Upper lobe of left lung (tissue), 6 donors: ENCODE measurements at regions not wholly inside any gene's neighbourhood (a gene's known extent, or its start where the extent isn't known, plus 50 kb on each side); places are given as distances from the start of the nearest gene placed in this dataset.

ENCODE experiments used
- ATAC-seq, 2 donors: fragments of 200-7000 bp; cut with Tn5 transposase; one replicate each; pipeline ENCODE4 v1.9.1; 2022; ENCODE audit warnings: mild to moderate bottlenecking in 2 of 2, moderate library complexity in 2 of 2; ENCODE audit not compliant: low FRiP score in 2 of 2
- DNase-seq, 2 donors: peaks; one replicate each; pipeline ENCODE4 v3.0.0-alpha.2; 2019 to 2020
- H3K27ac ChIP-seq, 4 donors: fragments of 200-600 bp; sonication (generic); one replicate each; pipeline ENCODE4 v1.5.1; 2016 to 2019
- H3K27me3 ChIP-seq, 4 donors: fragments of 200-600 bp; sonication (generic); one replicate each; pipeline ENCODE4 v1.5.1; 2017 to 2019
- H3K36me3 ChIP-seq, 4 donors: fragments of 200-600 bp; sonication (generic); one replicate each; pipeline ENCODE4 v1.5.1; 2016 to 2019
- H3K4me1 ChIP-seq, 4 donors: fragments of 200-600 bp; sonication (generic); one replicate each; pipeline ENCODE4 v1.5.1; 2018 to 2019
- H3K4me3 ChIP-seq, 4 donors: fragments of 200-600 bp; sonication (generic); one replicate each; pipeline ENCODE4 v1.5.1; 2017 to 2019; ENCODE audit warnings: mild to moderate bottlenecking in 2 of 4, moderate library complexity in 1 of 4
- H3K9me3 ChIP-seq, 4 donors: fragments of 200-600 bp; sonication (generic); one replicate each; pipeline ENCODE4 v1.5.1; 2018 to 2019
- EP300 ChIP-seq, 4 donors: sonication (generic); formaldehyde crosslinking; IDR thresholded peaks; one replicate each; pipeline ENCODE4 v1.5.1; 2017; ENCODE audit warnings: antibody characterized with exemption in 4 of 4, control low read depth in 2 of 4
- POLR2A ChIP-seq, 4 donors: fragments of 450-650 bp; IDR thresholded peaks; one replicate each; pipeline ENCODE4 v1.5.1; 2016 to 2017; ENCODE audit warnings: antibody characterized with exemption in 4 of 4, mild to moderate bottlenecking in 2 of 4
- POLR2AphosphoS5 ChIP-seq, 2 donors: sonication (generic); formaldehyde crosslinking; IDR thresholded peaks; one replicate each; pipeline ENCODE4 v1.5.1; 2017; ENCODE audit warnings: antibody characterized with exemption in 2 of 2
- WGBS, 2 donors: methylation state at CpG; one replicate each; pipeline ENCODE4 v1.1.5; 2017 to 2018; 5-methylcytosine and 5-hydroxymethylcytosine counted together
- TF ChIP-seq, protein P1 (sequence below), 6 experiments: fragments of 450-650 bp in 4 of 6; fragments of 200-600 bp in 2 of 6; sonication (generic) in 2 of 6; IDR thresholded peaks; one replicate each; pipeline ENCODE4 v1.5.1; 2016 to 2019; ENCODE audit warnings: antibody characterized with exemption in 6 of 6
- donor health status: DM: no; HTN: no; CAD: no; lungs with moderate emphysema.
- donor health status: DM: no; HTN: yes; CAD: no; lungs with severe emphysema.

DNA sequence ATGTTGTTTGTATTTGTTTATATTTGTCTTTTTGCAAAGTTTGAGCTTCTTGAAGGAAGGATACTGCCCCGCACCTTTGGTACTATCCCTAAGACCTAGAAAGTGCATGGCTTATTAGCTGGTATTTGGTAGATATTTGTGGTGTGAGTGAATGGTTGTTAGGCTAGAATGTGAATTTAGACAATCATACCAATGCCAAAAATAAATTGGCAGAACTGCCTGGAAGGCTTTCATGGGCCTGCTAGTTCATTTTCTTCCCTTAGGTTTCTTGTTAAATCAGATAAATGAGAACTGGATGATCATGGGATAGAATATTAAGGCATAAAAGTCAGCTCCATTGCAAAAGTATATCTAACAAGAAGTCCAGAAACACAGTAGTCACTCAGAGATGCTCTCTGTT lies 147.5 kb upstream of the TSLP start:
- ATAC-seq, result no peak

DNA sequence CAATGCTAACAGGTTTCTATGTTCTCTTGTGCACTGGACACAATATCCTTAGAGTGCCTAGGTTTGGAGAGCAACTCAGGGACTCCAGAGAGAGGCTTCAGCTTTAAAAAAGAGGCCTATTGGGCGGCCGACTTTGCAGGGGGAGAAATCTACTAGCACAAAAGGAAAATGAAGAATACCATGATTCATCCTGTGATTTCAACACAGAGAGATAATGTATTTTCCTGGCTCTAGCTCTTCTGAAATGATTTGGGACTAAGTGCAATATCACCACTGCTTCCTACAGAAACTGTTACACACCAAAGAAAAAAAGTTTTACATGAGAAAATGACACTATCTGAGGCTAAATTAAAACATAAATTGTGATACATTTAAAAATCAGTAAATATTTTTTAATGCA lies 146.1 kb upstream of the TSLP start:
- H3K27ac ChIP-seq, result no peak overlapping the region
- DNase-seq (no peak), ATAC-seq (no peak)
- no peak overlapping the region for H3K4me3 ChIP-seq
- no peaks in the 10 kb centered on the region for H3K9me3 ChIP-seq
- WGBS, 2 donors, result 89 to 100% methylated on average over 2 of the region's 2 CpGs
- H3K36me3 ChIP-seq, result no peaks in the 10 kb centered on the region
- no peaks in the 10 kb centered on the region for H3K27me3 ChIP-seq
- TF ChIP-seq POLR2A (IDR thresholded peaks at IDR 0.05) (no peak), EP300 (IDR thresholded peaks at IDR 0.05) (no peak), POLR2AphosphoS5 (IDR thresholded peaks at IDR 0.05) (no peak)
- TF ChIP-seq, protein P1, sequence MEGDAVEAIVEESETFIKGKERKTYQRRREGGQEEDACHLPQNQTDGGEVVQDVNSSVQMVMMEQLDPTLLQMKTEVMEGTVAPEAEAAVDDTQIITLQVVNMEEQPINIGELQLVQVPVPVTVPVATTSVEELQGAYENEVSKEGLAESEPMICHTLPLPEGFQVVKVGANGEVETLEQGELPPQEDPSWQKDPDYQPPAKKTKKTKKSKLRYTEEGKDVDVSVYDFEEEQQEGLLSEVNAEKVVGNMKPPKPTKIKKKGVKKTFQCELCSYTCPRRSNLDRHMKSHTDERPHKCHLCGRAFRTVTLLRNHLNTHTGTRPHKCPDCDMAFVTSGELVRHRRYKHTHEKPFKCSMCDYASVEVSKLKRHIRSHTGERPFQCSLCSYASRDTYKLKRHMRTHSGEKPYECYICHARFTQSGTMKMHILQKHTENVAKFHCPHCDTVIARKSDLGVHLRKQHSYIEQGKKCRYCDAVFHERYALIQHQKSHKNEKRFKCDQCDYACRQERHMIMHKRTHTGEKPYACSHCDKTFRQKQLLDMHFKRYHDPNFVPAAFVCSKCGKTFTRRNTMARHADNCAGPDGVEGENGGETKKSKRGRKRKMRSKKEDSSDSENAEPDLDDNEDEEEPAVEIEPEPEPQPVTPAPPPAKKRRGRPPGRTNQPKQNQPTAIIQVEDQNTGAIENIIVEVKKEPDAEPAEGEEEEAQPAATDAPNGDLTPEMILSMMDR (IDR thresholded peaks at IDR 0.05), result no peak
- no peaks in the 10 kb centered on the region for H3K4me1 ChIP-seq

More for the DNA sequence above, 147.5 kb upstream of the TSLP start:
- Histone ChIP-seq H3K9me3 (no peaks in the 10 kb centered on the region), H3K36me3 (no peaks in the 10 kb centered on the region), H3K4me3 (no peak overlapping the region), H3K27ac (no peak overlapping the region), H3K4me1 (no peaks in the 10 kb centered on the region), H3K27me3 (no peaks in the 10 kb centered on the region)
- TF ChIP-seq EP300 (IDR thresholded peaks at IDR 0.05) (no peak), POLR2A (IDR thresholded peaks at IDR 0.05) (no peak), POLR2AphosphoS5 (IDR thresholded peaks at IDR 0.05) (no peak)
- TF ChIP-seq, protein P1 (IDR thresholded peaks at IDR 0.05), result no peak
- DNase-seq, result no peak
- WGBS, 2 donors, result 90 to 100% methylated on average over 1 of the region's 1 CpG

DNA sequence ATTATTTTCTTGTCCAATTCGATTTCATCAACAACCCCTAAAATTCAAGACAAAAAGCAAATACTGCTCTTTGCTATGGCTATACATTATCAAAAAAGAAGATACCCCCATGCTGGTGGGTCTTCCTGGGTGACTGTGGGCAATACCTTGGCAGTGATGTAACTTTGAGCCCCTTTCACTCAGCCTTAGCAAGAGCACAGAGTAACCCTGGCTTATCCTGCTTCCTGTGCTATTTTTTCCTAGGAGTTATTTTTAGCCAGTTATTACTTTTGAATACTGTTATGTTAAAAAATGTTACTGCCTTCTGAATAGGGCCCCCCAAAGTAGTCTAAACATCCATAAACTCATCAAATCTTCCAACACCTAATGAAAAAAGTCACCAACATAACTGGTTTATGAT lies 145.6 kb upstream of the TSLP start:
- no peak for TF ChIP-seq EP300 (IDR thresholded peaks at IDR 0.05)
- TF ChIP-seq POLR2A (IDR thresholded peaks at IDR 0.05), result no peak
- TF ChIP-seq, protein P1 (IDR thresholded peaks at IDR 0.05), result no peak
- no peak for TF ChIP-seq POLR2AphosphoS5 (IDR thresholded peaks at IDR 0.05)
- WGBS, 2 donors, result 60 to 61% methylated on average over 1 of the region's 1 CpG
- Histone ChIP-seq H3K27ac (no peak overlapping the region), H3K27me3 (no peaks in the 10 kb centered on the region), H3K4me3 (no peak overlapping the region), H3K4me1 (no peaks in the 10 kb centered on the region), H3K9me3 (no peaks in the 10 kb centered on the region), H3K36me3 (no peaks in the 10 kb centered on the region)
- DNase-seq (no peak), ATAC-seq (no peak)

DNA sequence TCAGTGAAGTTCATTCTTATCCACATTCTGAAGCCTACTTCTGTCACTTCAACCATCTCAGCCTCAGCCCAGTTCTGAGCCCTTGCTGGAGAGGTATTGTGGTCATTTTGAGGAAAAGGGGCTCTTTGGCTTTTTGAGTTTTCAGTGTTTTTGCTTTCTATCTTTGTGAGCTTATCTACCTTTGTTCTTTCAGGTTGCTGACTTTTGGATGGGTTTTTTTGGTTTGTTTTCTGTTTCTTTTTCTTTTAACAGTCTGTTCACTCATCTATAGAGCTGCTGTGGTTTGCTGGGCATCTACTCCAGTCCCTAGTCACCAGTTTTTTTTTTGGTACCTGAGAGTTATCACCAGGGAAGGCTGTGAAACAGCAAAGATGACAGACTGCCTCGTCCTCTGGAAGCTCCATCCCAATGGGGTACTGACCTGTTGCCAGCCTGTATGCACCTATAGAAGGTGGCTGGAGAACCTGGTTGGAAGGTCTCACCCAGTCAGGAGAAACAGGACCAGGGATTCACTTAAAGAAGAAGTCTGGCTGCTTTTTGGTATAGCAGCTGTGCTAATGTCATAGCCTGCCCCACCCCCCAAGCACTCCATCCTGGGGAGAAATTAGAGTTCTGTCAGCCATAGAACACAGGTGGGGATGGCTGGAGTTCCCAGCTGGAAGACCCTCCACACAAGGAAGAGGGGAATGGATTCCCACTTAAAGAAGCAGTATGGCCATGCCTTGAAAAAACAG lies 138.6 kb upstream of the TSLP start:
- ATAC-seq (no peak), DNase-seq (no peak)

More for the DNA sequence above, 138.6 kb upstream of the TSLP start:
- Histone ChIP-seq H3K36me3 (no peaks in the 10 kb centered on the region), H3K27ac (no peak overlapping the region), H3K4me3 (no peak overlapping the region), H3K9me3 (no peaks in the 10 kb centered on the region), H3K27me3 (no peaks in the 10 kb centered on the region), H3K4me1 (no peaks in the 10 kb centered on the region)
- WGBS, 2 donors, result 58 to 89% methylated on average over 1 of the region's 1 CpG
- TF ChIP-seq POLR2AphosphoS5 (IDR thresholded peaks at IDR 0.05), result no peak
- TF ChIP-seq POLR2A (IDR thresholded peaks at IDR 0.05), result no peak
- TF ChIP-seq, protein P1 (IDR thresholded peaks at IDR 0.05), result no peak
- TF ChIP-seq EP300 (IDR thresholded peaks at IDR 0.05), result no peak
